Mucosa of descending colon (tissue), 3 donors: ENCODE measurements at regions not wholly inside any gene's neighbourhood (a gene's known extent, or its start where the extent isn't known, plus 50 kb on each side); places are given as distances from the start of the nearest gene placed in this dataset.

ENCODE experiments used
- ATAC-seq: fragments of 200-7000 bp; cut with Tn5 transposase; one replicate; pipeline ENCODE4 v1.9.1; 2020; ENCODE audit warnings: mild to moderate bottlenecking, moderate library complexity
- DNase-seq, 3 donors: peaks; one replicate each; pipeline ENCODE4 v3.0.0-alpha.2; 2020
- H3K36me3 ChIP-seq: fragments of 200-600 bp; one replicate; pipeline ENCODE4 v1.8.0; 2021; ENCODE audit warnings: low read depth, mild to moderate bottlenecking
- H3K4me1 ChIP-seq: fragments of 200-600 bp; one replicate; pipeline ENCODE4 v1.8.0; 2021; ENCODE audit warnings: low read depth, mild to moderate bottlenecking
- H3K4me3 ChIP-seq: fragments of 200-600 bp; one replicate; pipeline ENCODE4 v1.8.0; 2021; ENCODE audit warnings: mild to moderate bottlenecking
- H3K9me3 ChIP-seq: fragments of 200-600 bp; one replicate; pipeline ENCODE4 v1.8.0; 2021; ENCODE audit warnings: mild to moderate bottlenecking
- CTCF ChIP-seq: fragments of 200-600 bp; IDR thresholded peaks from one replicate; pipeline ENCODE4 v1.8.0; 2022; ENCODE audit warnings: antibody characterized with exemption, mild to moderate bottlenecking
- intact Hi-C, 2 donors: fragments of 100-400 bp; cut with DNase I in 1 of 2; cut with micrococcal nuclease in 1 of 2; formaldehyde crosslinking; loops; one replicate each; pipeline versions ENCODE4 v1.11.0 to v1.11.1; 2022; cut with DNase I, micrococcal nuclease
- donor health status: DM: no; HTN: no; CAD: no; lungs with moderate emphysema.
- donor health status: DM: no; HTN: no; CAD: no.
- donor health status: DM: no; HTN: yes; CAD: no.

GRCh38 chr3:124587053-124587408 is 143.2 kb upstream of the UMPS start:
- no peak overlapping the region for H3K4me3 ChIP-seq
- H3K4me1 ChIP-seq, result peaks cover 11% of the 10 kb centered on the region
- DNase-seq (no peak), ATAC-seq (no peak)
- no peaks in the 10 kb centered on the region for H3K9me3 ChIP-seq
- intact Hi-C loops, result no loop called here
- H3K36me3 ChIP-seq, result no peaks in the 10 kb centered on the region
- no peak for TF ChIP-seq CTCF

- H3K9me3 ChIP-seq, result no peaks in the 10 kb centered on the region
- H3K36me3 ChIP-seq, result no peaks in the 10 kb centered on the region
- intact Hi-C loops, result no loop called here
- DNase-seq (no peak), ATAC-seq (no peak)
- peaks cover 20% of the 10 kb centered on the region for H3K4me1 ChIP-seq
- TF ChIP-seq CTCF, result no peak
- H3K4me3 ChIP-seq, result no peak overlapping the region
Measured at GRCh38 chr3:124588036-124588435, 142.2 kb upstream of the UMPS start.

- TF ChIP-seq CTCF, result no peak
- no peaks in the 10 kb centered on the region for H3K36me3 ChIP-seq
- peaks cover 24% of the 10 kb centered on the region for H3K4me1 ChIP-seq
- no peaks in the 10 kb centered on the region for H3K9me3 ChIP-seq
- ATAC-seq (no peak), DNase-seq (no peak)
- intact Hi-C loops, result no loop called here
- no peak overlapping the region for H3K4me3 ChIP-seq
Measured at GRCh38 chr3:124588794-124589193, 141.5 kb upstream of the UMPS start.

- no peak for ATAC-seq
- no peaks in the 10 kb centered on the region for H3K9me3 ChIP-seq
- peaks cover 15% of the 10 kb centered on the region for H3K4me1 ChIP-seq
- no peak for TF ChIP-seq CTCF
- intact Hi-C loops, result no loop called here
- H3K4me3 ChIP-seq, result no peak overlapping the region
- no peaks in the 10 kb centered on the region for H3K36me3 ChIP-seq
- DNase-seq, result no peak
Measured at GRCh38 chr3:124591699-124592098, 138.6 kb upstream of the UMPS start.

GRCh38 chr3:124592658-124593441 is 137.4 kb upstream of the UMPS start:
- DNase-seq (peak; percentile 49 to 63 (median 53)), ATAC-seq (peak; percentile 94)
- H3K36me3 ChIP-seq, result no peaks in the 10 kb centered on the region
- no peak for TF ChIP-seq CTCF
- no peak overlapping the region for H3K4me3 ChIP-seq
- H3K9me3 ChIP-seq, result no peaks in the 10 kb centered on the region
- H3K4me1 ChIP-seq, result peaks cover 15% of the 10 kb centered on the region
- intact Hi-C loops, result no loop called here

GRCh38 chr3:124593442-124593829 is 136.8 kb upstream of the UMPS start:
- H3K4me1 ChIP-seq, result peaks cover 15% of the 10 kb centered on the region

More at GRCh38 chr3:124593442-124593829, 136.8 kb upstream of the UMPS start:
- DNase-seq (no peak), ATAC-seq (no peak)
- Histone ChIP-seq H3K4me3 (no peak overlapping the region), H3K9me3 (no peaks in the 10 kb centered on the region), H3K36me3 (no peaks in the 10 kb centered on the region)
- intact Hi-C loops, result no loop called here
- no peak for TF ChIP-seq CTCF
